RWPE2 (cell line): ENCODE measurements at regions not wholly inside any gene's neighbourhood (a gene's known extent, or its start where the extent isn't known, plus 50 kb on each side); places are given as distances from the start of the nearest gene placed in this dataset.

ENCODE experiments used
- ATAC-seq: fragments of 200-7000 bp; cut with Tn5 transposase; 3 replicates; pipeline ENCODE4 v1.9.1; 2021; ENCODE audit warnings: low read depth
- DNase-seq: peaks from one replicate; pipeline ENCODE4 v3.0.0-alpha.2; 2020; ENCODE audit warnings: low spot score
- H3K27ac ChIP-seq: fragments of 450-650 bp; 2 replicates; pipeline ENCODE4 v1.5.1; 2017; ENCODE audit warnings: mild to moderate bottlenecking; ENCODE audit not compliant: poor library complexity, severe bottlenecking
- H3K27me3 ChIP-seq: fragments of 250-450 bp; sonication (Bioruptor Pico); 2 replicates; pipeline ENCODE4 v1.5.1; 2021; ENCODE audit warnings: mild to moderate bottlenecking, moderate library complexity; ENCODE audit not compliant: insufficient read depth, poor library complexity, severe bottlenecking
- H3K36me3 ChIP-seq: fragments of 250-450 bp; sonication (Bioruptor Pico); 2 replicates; pipeline ENCODE4 v1.5.1; 2020; ENCODE audit warnings: low read depth, mild to moderate bottlenecking, moderate library complexity
- H3K4me1 ChIP-seq: fragments of 250-450 bp; sonication (Bioruptor Pico); 2 replicates; pipeline ENCODE4 v1.5.1; 2021; ENCODE audit warnings: mild to moderate bottlenecking, moderate library complexity; ENCODE audit not compliant: insufficient read depth, poor library complexity, severe bottlenecking
- H3K4me3 ChIP-seq: fragments of 250-450 bp; sonication (Bioruptor Pico); 2 replicates; pipeline ENCODE4 v1.5.1; 2021; ENCODE audit warnings: mild to moderate bottlenecking, moderate library complexity; ENCODE audit not compliant: severe bottlenecking
- H3K9me3 ChIP-seq: fragments of 250-450 bp; sonication (Bioruptor Pico); 2 replicates; pipeline ENCODE4 v1.5.1; 2021; ENCODE audit warnings: mild to moderate bottlenecking, moderate library complexity; ENCODE audit not compliant: severe bottlenecking
- TF ChIP-seq, protein P1 (sequence below): fragments of 450-650 bp; IDR thresholded peaks from one replicate; pipeline ENCODE4 v1.5.1; 2017; ENCODE audit warnings: mild to moderate bottlenecking, moderate library complexity; ENCODE audit not compliant: poor library complexity, severe bottlenecking

DNA sequence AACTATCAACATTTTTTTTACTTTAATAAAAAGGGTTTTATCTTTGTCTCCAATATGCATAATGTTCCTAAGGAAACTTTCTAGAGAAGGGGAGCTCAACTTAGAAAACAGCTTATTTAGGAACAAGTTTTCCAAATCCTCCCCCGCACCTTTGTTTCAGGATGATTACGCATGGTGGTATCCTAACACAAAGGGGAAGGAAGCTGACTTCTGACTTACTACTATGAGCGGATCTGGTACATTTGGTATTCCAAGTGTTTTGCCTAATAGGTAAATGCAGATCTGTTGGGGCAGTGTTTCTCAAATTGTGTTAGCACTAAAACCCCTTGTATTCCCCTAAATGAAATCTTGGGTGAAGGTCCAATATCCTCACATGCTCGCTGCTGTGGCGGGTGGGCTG is 229.3 kb upstream of the KLF14 start:
- H3K4me1 ChIP-seq: peaks cover 21% of the 10 kb centered on the region
- H3K27ac ChIP-seq: no peak overlapping the region
- no peaks in the 10 kb centered on the region for H3K27me3 ChIP-seq
- ATAC-seq (no peak), DNase-seq (no peak)
- peaks cover 19% of the 10 kb centered on the region for H3K36me3 ChIP-seq
- TF ChIP-seq, protein P1, sequence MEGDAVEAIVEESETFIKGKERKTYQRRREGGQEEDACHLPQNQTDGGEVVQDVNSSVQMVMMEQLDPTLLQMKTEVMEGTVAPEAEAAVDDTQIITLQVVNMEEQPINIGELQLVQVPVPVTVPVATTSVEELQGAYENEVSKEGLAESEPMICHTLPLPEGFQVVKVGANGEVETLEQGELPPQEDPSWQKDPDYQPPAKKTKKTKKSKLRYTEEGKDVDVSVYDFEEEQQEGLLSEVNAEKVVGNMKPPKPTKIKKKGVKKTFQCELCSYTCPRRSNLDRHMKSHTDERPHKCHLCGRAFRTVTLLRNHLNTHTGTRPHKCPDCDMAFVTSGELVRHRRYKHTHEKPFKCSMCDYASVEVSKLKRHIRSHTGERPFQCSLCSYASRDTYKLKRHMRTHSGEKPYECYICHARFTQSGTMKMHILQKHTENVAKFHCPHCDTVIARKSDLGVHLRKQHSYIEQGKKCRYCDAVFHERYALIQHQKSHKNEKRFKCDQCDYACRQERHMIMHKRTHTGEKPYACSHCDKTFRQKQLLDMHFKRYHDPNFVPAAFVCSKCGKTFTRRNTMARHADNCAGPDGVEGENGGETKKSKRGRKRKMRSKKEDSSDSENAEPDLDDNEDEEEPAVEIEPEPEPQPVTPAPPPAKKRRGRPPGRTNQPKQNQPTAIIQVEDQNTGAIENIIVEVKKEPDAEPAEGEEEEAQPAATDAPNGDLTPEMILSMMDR: no peak
- no peak overlapping the region for H3K4me3 ChIP-seq
- H3K9me3 ChIP-seq: no peaks in the 10 kb centered on the region

DNA sequence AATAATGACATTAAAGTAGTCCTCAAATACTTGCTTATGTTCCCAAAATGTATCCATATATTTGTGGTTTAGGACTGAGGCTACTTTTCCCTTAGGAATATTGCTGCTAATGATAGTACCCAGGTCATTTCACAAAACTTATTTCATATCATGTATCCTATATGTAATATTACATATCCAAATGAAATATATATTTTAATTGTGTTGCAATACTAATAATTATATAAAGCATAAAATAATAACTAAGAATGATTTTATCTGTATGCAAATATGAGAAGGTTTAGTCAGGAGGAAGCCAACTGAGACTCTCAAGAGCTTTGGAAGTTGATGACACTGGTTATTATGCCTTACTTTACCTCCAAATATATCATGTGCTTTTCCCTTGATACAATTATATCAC is 231.5 kb upstream of the KLF14 start:
- H3K27me3 ChIP-seq: no peaks in the 10 kb centered on the region
- no peak for ATAC-seq

DNA sequence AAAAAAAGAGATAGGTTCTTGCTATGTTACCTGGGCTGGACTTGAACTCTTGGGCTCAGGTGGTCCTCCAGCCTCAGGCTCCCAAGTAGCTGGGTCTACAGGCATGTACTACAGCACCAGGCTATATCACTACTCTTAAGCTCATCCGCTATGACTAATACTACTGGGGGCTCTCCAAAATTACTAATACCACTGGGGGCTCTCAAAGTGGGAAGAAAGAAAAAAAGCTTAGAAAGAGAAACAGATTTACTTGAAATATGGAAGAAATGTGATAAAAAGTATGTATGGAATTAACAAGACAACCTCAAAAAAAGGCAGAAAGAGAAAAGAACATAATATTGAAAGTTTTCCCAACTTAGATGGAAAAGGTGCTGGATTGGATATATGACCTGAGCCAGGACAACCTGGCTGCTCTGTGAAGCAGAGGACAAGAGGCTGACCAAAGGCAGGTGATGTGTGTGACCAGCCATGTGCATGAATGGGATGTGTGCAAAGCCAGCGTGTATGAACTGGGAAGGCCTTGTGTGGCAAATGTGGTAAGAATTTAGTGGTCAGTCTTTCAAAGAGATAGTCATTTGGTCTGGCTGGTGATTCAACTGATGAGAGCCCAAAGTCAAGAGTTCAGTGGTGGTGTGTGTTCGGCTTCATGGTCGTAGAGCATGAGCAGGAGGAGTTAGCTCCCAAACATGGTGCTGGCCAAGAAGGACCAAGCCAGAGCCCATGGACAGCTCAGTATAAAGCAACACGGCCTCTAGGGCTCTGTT is 232.4 kb upstream of the KLF14 start:
- Histone ChIP-seq H3K9me3 (no peaks in the 10 kb centered on the region), H3K27me3 (no peaks in the 10 kb centered on the region), H3K4me1 (peaks cover 6% of the 10 kb centered on the region), H3K4me3 (no peak overlapping the region), H3K27ac (no peak overlapping the region), H3K36me3 (no peaks in the 10 kb centered on the region)
- no peak for ATAC-seq
- no peak for DNase-seq
- TF ChIP-seq, protein P1: no peak

More for the DNA sequence above, 231.5 kb upstream of the KLF14 start:
- H3K4me3 ChIP-seq: no peak overlapping the region
- peaks cover 12% of the 10 kb centered on the region for H3K4me1 ChIP-seq
- no peak overlapping the region for H3K27ac ChIP-seq
- no peak for DNase-seq
- H3K9me3 ChIP-seq: no peaks in the 10 kb centered on the region
- TF ChIP-seq, protein P1: no peak
- no peaks in the 10 kb centered on the region for H3K36me3 ChIP-seq

DNA sequence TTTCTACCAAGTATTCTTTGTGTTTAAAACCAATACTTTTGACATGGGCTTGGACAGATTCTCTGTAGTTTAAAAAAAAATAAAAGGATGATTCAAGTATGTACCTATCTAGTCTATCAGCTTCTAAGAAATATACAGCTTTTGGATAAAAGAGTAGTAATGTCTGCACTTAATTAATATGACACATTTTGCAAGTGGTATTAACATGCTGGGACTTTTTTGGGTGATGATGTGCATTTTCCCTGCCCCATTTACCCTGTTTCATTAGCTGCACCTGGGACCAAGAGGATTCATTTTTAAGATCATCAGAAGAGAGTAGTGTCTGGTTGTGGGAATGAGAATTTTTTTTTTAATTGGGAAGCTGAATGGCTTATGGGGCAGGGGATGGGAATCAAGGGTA is 236.2 kb upstream of the KLF14 start:
- no peaks in the 10 kb centered on the region for H3K36me3 ChIP-seq
- no peak overlapping the region for H3K27ac ChIP-seq
- H3K4me3 ChIP-seq: no peak overlapping the region
- H3K9me3 ChIP-seq: no peaks in the 10 kb centered on the region
- TF ChIP-seq, protein P1: no peak
- H3K4me1 ChIP-seq: no peaks in the 10 kb centered on the region
- DNase-seq (no peak), ATAC-seq (no peak)
- H3K27me3 ChIP-seq: no peaks in the 10 kb centered on the region

DNA sequence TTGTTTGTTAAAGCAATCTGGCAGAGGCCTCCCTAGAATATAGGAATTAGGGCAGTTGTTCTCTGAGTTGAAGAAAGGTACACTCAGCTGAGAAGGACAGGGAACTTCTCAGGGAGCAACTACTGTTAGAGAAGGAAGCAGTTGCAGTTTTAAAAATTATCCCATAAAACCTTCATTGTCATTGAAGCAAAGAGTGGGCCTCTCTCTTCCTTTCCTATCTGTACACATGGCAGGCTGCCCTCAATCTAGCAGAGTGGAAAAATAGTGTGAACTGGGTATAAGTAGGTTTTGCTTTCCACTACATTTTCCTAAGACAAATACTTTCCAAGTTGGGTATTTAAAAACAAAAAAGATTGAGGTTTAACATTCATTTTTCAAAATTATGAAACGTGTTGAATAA is 236.7 kb upstream of the KLF14 start:
- TF ChIP-seq, protein P1: no peak
- H3K27ac ChIP-seq: no peak overlapping the region
- H3K4me3 ChIP-seq: no peak overlapping the region
- H3K27me3 ChIP-seq: no peaks in the 10 kb centered on the region
- H3K36me3 ChIP-seq: no peaks in the 10 kb centered on the region
- ATAC-seq (no peak), DNase-seq (no peak)
- no peaks in the 10 kb centered on the region for H3K9me3 ChIP-seq
- no peaks in the 10 kb centered on the region for H3K4me1 ChIP-seq
